HG02852 (cell line): ENCODE measurements at regions not wholly inside any gene's neighbourhood (a gene's known extent, or its start where the extent isn't known, plus 50 kb on each side); places are given as distances from the start of the nearest gene placed in this dataset.

Experiments
- ATAC-seq: cut with Tn5 transposase; IDR thresholded peaks from one replicate; pipeline ENCODE4 v1.9.1; 2021; ENCODE audit warnings: mild to moderate bottlenecking, moderate library complexity; ENCODE audit not compliant: unreplicated experiment

- no peak for ATAC-seq
Observed at GRCh38 chr17:68665373-68665772, 64.2 kb upstream of the FAM20A start.

GRCh38 chr17:68662479-68662878, 61.3 kb upstream of the FAM20A start:
- no peak for ATAC-seq

GRCh38 chr17:68662037-68662432, 60.9 kb upstream of the FAM20A start:
- ATAC-seq = no peak

GRCh38 chr17:68661265-68662036, 60.3 kb upstream of the FAM20A start:
- no peak for ATAC-seq

- no peak for ATAC-seq
Observed at GRCh38 chr17:68660302-68660701, 59.1 kb upstream of the FAM20A start.

GRCh38 chr17:68658999-68659780, 58.0 kb upstream of the FAM20A start:
- no peak for ATAC-seq

GRCh38 chr17:68657576-68657975, 56.4 kb upstream of the FAM20A start:
- ATAC-seq = no peak

- no peak for ATAC-seq
Observed at GRCh38 chr17:68657166-68657565, 56.0 kb upstream of the FAM20A start.

GRCh38 chr17:68656666-68657065, 55.5 kb upstream of the FAM20A start:
- ATAC-seq = no peak
